Testis (tissue), 2 donors: ENCODE measurements at regions not wholly inside any gene's neighbourhood (a gene's known extent, or its start where the extent isn't known, plus 50 kb on each side); places are given as distances from the start of the nearest gene placed in this dataset.

Source experiments
- CTCF ChIP-seq, 3 experiments: fragments of 450-650 bp in 2 of 3; fragments of 200-600 bp in 1 of 3; sonication (generic) in 1 of 3; IDR thresholded peaks; one replicate each; pipeline ENCODE4 v1.5.1; 2016 to 2019; ENCODE audit warnings: antibody characterized with exemption in 3 of 3, mild to moderate bottlenecking in 2 of 3, moderate library complexity in 1 of 3
- POLR2A ChIP-seq: fragments of 450-650 bp; IDR thresholded peaks from one replicate; pipeline ENCODE4 v1.6.1; 2017; ENCODE audit warnings: antibody characterized with exemption, mild to moderate bottlenecking, moderate library complexity

DNA sequence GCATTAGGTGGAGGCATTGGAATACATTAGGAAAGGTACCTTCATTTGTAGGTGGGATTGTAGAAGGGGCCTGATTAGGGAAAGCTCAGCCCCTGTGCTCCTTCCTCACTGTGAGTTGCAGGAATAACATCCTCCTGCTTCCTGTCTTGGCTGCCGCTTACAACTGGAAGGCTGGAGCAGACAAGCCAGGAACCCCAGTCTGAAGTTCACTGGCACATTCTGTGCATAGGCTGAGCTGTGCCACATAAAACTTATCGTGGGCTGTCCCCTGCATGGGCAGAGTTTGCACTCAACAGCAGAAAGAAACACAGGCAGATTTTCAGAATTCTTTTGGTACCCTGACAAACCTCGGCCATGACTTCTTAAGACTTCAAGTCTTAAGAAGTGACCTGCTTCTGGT, 200.1 kb downstream of the SALL1 start:
- TF ChIP-seq CTCF (IDR thresholded peaks at IDR 0.05) (no peak), POLR2A (no peak)
